DOHH2 (cell line): ENCODE measurements at regions not wholly inside any gene's neighbourhood (a gene's known extent, or its start where the extent isn't known, plus 50 kb on each side); places are given as distances from the start of the nearest gene placed in this dataset.

ENCODE experiments used
- H3F3A ChIP-seq: fragments of 200-600 bp; sonication (generic), shearing (Covaris generic); 2 replicates; pipeline ENCODE4 v1.6.0; 2016; ENCODE audit warnings: antibody characterized with exemption, mild to moderate bottlenecking; ENCODE audit not compliant: control insufficient read depth, insufficient read depth
- H3K27ac ChIP-seq: fragments of 200-600 bp; sonication (generic); 2 replicates; pipeline ENCODE4 v1.5.1; 2014; ENCODE audit warnings: low read depth, mild to moderate bottlenecking, low read length, moderate library complexity
- H3K27me3 ChIP-seq: fragments of 200-600 bp; sonication (generic); 2 replicates; pipeline ENCODE4 v1.6.1; 2014; ENCODE audit warnings: mild to moderate bottlenecking, low read length, mixed read lengths; ENCODE audit not compliant: control insufficient read depth
- H3K36me3 ChIP-seq: fragments of 200-600 bp; sonication (generic); 2 replicates; pipeline ENCODE4 v1.6.1; 2014; ENCODE audit warnings: mild to moderate bottlenecking, low read length, moderate library complexity, mixed read lengths; ENCODE audit not compliant: control insufficient read depth
- H3K4me1 ChIP-seq: fragments of 200-600 bp; sonication (generic); 2 replicates; pipeline ENCODE4 v1.6.1; 2014; ENCODE audit warnings: mild to moderate bottlenecking, low read length, mixed read lengths; ENCODE audit not compliant: control insufficient read depth
- H3K4me2 ChIP-seq: fragments of 200-600 bp; sonication (generic); 2 replicates; pipeline ENCODE4 v1.6.0; 2014; ENCODE audit warnings: mild to moderate bottlenecking, low read length, moderate library complexity
- H3K4me3 ChIP-seq: fragments of 200-600 bp; sonication (generic); 2 replicates; pipeline ENCODE4 v1.5.1; 2014; ENCODE audit warnings: mild to moderate bottlenecking, low read length, mixed read lengths
- H3K79me2 ChIP-seq: fragments of 200-600 bp; sonication (generic); 2 replicates; pipeline ENCODE4 v1.6.1; 2014; ENCODE audit warnings: mild to moderate bottlenecking, low read length, mixed read lengths; ENCODE audit not compliant: control insufficient read depth
- H3K9me2 ChIP-seq: fragments of 200-600 bp; sonication (generic); replicated peaks from 2 replicates; pipeline ENCODE4 v1.6.1; 2014; ENCODE audit warnings: mild to moderate bottlenecking, low read length, mixed read lengths; ENCODE audit not compliant: control insufficient read depth
- H3K9me3 ChIP-seq: fragments of 200-600 bp; sonication (generic); 2 replicates; pipeline ENCODE4 v1.6.1; 2014; ENCODE audit warnings: antibody characterized with exemption, low read length, mixed read lengths; ENCODE audit not compliant: control insufficient read depth, insufficient read depth
- H4K20me1 ChIP-seq: fragments of 200-600 bp; sonication (generic); 2 replicates; pipeline ENCODE4 v1.6.0; 2014; ENCODE audit warnings: low read depth, mild to moderate bottlenecking, antibody characterized with exemption, low read length, moderate library complexity; ENCODE audit not compliant: control insufficient read depth, insufficient read depth
- EZH2phosphoT487 ChIP-seq: fragments of 200-600 bp; sonication (generic); IDR thresholded peaks from 2 replicates; pipeline ENCODE4 v1.6.1; 2017; ENCODE audit warnings: borderline replicate concordance, mild to moderate bottlenecking, antibody characterized with exemption, low read length, moderate library complexity, mixed read lengths
- TF ChIP-seq, protein P1 (sequence below): fragments of 200-600 bp; sonication (generic); IDR thresholded peaks from one replicate; pipeline ENCODE4 v1.5.1; 2014; ENCODE audit warnings: antibody characterized with exemption, mild to moderate bottlenecking, low read depth, low read length; ENCODE audit not compliant: poor library complexity, severe bottlenecking

DNA sequence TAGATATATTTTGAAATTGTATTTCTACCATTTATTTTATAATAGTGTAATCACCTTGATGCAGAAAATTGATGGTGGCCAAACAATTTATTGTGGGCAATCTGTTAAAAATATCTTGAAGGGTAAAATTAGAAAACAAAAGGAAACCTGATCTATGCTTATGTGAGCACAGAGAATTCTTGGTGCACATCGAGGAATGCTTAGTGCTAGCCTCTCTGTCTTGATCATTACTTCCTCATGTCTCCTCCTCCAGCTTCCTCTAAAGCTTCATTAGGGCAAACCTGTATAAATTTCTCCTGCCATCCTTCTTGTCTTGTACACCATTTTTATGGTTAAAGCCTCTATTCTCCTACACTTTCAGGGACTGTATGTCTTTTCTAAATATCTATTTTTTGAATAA, 725.8 kb downstream of the RAPGEF2 start:
- TF ChIP-seq EZH2phosphoT487 = no peak
- TF ChIP-seq, protein P1, sequence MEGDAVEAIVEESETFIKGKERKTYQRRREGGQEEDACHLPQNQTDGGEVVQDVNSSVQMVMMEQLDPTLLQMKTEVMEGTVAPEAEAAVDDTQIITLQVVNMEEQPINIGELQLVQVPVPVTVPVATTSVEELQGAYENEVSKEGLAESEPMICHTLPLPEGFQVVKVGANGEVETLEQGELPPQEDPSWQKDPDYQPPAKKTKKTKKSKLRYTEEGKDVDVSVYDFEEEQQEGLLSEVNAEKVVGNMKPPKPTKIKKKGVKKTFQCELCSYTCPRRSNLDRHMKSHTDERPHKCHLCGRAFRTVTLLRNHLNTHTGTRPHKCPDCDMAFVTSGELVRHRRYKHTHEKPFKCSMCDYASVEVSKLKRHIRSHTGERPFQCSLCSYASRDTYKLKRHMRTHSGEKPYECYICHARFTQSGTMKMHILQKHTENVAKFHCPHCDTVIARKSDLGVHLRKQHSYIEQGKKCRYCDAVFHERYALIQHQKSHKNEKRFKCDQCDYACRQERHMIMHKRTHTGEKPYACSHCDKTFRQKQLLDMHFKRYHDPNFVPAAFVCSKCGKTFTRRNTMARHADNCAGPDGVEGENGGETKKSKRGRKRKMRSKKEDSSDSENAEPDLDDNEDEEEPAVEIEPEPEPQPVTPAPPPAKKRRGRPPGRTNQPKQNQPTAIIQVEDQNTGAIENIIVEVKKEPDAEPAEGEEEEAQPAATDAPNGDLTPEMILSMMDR = no peak
- Histone ChIP-seq H3K4me2 (no peak overlapping the region), H3K79me2 (no peaks in the 10 kb centered on the region), H3K4me1 (no peaks in the 10 kb centered on the region), H3K9me3 (no peaks in the 10 kb centered on the region), H3F3A (no peaks in the 10 kb centered on the region), H3K9me2 (no peaks in the 10 kb centered on the region), H3K27me3 (no peaks in the 10 kb centered on the region), H4K20me1 (no peaks in the 10 kb centered on the region), H3K4me3 (no peak overlapping the region), H3K36me3 (no peaks in the 10 kb centered on the region), H3K27ac (no peak overlapping the region)

DNA sequence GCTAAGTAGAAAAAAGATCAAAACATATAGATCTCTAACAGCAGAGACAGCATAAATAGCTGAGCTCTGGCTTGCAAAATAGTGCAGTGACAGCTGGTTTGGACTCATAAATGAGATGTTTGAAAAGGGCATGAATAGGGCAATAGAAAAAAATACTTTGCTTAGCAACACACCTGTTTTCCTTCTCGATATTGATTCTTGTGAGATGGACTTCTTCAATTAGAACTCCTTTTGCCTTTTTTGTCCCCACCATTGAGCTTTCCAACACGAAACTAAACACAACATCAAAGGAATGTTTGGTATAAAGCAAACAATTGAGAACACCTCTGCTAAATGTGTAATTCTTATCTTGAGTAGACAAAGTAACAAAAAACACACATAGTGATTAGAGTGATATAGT, 726.3 kb downstream of the RAPGEF2 start:
- H3K4me3 ChIP-seq = no peak overlapping the region
- no peak overlapping the region for H3K4me2 ChIP-seq
- H3K27ac ChIP-seq = no peak overlapping the region
- no peak for TF ChIP-seq EZH2phosphoT487
- TF ChIP-seq, protein P1 = no peak
- H4K20me1 ChIP-seq = no peaks in the 10 kb centered on the region
- no peaks in the 10 kb centered on the region for H3F3A ChIP-seq
- no peaks in the 10 kb centered on the region for H3K36me3 ChIP-seq
- no peaks in the 10 kb centered on the region for H3K9me2 ChIP-seq
- no peaks in the 10 kb centered on the region for H3K9me3 ChIP-seq
- no peaks in the 10 kb centered on the region for H3K79me2 ChIP-seq
- H3K27me3 ChIP-seq = no peaks in the 10 kb centered on the region
- no peaks in the 10 kb centered on the region for H3K4me1 ChIP-seq

DNA sequence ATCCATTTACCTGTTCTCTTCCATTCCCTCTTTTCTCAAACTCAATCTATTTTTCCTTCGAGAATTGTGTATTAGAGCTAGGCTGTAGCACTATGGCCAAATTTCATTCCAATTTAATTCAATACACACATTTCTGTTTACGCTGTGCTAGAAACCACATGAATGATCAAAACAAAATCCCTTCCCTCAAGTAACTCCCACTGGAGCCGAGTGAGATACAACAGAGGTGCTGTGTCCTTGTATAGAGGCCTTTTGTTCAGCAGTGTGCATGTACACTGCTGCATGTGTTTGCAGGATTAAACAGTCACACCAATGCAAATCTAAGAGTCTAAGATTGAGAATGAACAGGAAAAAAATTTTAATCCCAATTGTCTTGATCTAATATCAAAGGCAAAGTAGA, 734.2 kb downstream of the RAPGEF2 start:
- H3K36me3 ChIP-seq = no peaks in the 10 kb centered on the region
- H3K27me3 ChIP-seq = no peaks in the 10 kb centered on the region
- no peaks in the 10 kb centered on the region for H4K20me1 ChIP-seq
- no peak overlapping the region for H3K27ac ChIP-seq
- no peaks in the 10 kb centered on the region for H3K79me2 ChIP-seq
- H3K4me1 ChIP-seq = no peaks in the 10 kb centered on the region
- H3F3A ChIP-seq = no peaks in the 10 kb centered on the region
- H3K4me2 ChIP-seq = no peak overlapping the region
- H3K9me2 ChIP-seq = no peaks in the 10 kb centered on the region
- TF ChIP-seq, protein P1 = no peak
- TF ChIP-seq EZH2phosphoT487 = no peak
- no peak overlapping the region for H3K4me3 ChIP-seq
- no peaks in the 10 kb centered on the region for H3K9me3 ChIP-seq

DNA sequence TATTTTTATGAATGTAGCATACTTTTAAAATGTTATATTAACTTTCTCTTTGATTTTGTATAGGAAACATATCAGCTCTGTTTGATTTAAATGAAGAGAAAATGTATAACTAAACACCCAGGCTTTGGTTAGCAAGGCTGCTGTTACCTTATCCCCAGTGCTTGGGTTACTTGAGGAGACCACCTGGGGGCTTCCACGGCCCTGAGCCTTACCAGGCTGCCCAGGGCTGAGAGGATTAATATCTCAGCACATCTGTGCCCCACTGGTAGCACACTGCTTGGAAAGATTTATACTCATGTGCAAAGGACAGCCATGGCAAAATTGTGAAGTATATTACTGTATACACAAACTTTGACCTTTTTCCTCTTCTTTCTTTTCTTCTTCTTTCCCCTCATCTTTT, 752.9 kb downstream of the RAPGEF2 start:
- H4K20me1 ChIP-seq = no peaks in the 10 kb centered on the region
- H3K9me2 ChIP-seq = no peaks in the 10 kb centered on the region
- no peaks in the 10 kb centered on the region for H3F3A ChIP-seq
- no peak overlapping the region for H3K27ac ChIP-seq
- H3K9me3 ChIP-seq = no peaks in the 10 kb centered on the region
- H3K36me3 ChIP-seq = no peaks in the 10 kb centered on the region
- no peaks in the 10 kb centered on the region for H3K27me3 ChIP-seq
- H3K4me3 ChIP-seq = no peak overlapping the region
- H3K4me1 ChIP-seq = no peaks in the 10 kb centered on the region
- TF ChIP-seq, protein P1 = no peak
- no peak for TF ChIP-seq EZH2phosphoT487
- no peaks in the 10 kb centered on the region for H3K79me2 ChIP-seq
- H3K4me2 ChIP-seq = no peak overlapping the region
